Glomerular visceral epithelial cell (primary cell): ENCODE measurements at regions not wholly inside any gene's neighbourhood (a gene's known extent, or its start where the extent isn't known, plus 50 kb on each side); places are given as distances from the start of the nearest gene placed in this dataset.
"Not testable (repeated sequence)": the region's sequence is repeated elsewhere in the genome, so short reads cannot be mapped to it uniquely, and the experiment has no call there.

Experiments
- DNase-seq: peaks from one replicate; pipeline ENCODE4 v3.0.0-alpha.2; 2016; ENCODE audit errors: extremely low spot score

DNA sequence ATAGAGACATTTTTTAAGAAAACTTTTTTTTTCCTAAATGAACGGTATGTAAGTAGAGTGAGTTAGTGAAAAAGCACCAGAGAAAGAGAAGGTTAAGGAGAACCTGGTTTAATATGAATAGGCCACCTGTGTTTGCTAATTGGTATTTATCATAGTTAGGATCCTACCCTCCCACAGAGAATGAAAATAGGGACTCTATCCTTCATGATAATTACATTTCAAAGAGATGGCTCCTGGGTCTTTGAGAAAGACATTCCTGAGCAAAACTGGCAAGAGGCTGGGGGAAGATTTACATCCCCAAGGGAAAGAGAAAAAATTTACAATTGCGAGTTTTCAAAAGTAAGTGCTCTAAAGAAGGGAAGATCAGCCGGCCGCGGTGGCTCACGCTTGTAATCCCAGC, 1284.5 kb downstream of the SLITRK1 start:
- DNase-seq: no peak

DNA sequence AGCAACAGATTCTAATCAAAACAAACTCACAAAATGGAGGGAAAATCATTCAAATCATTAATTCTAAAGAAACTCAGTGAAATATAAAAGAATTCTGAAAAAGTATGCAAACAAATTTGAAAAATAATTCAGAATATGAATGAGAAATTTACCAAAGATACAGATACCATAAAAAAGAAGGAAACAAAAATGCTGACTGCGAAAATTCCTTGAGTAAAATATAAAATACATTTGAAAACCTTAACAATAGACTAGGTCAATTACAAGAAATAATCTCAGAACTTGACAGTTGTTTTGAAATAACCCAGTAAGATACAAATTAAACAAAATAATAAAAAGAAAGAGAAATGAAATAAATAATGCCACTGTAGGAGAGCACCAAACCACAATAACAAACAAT, 1289.0 kb downstream of the SLITRK1 start:
- no peak for DNase-seq

DNA sequence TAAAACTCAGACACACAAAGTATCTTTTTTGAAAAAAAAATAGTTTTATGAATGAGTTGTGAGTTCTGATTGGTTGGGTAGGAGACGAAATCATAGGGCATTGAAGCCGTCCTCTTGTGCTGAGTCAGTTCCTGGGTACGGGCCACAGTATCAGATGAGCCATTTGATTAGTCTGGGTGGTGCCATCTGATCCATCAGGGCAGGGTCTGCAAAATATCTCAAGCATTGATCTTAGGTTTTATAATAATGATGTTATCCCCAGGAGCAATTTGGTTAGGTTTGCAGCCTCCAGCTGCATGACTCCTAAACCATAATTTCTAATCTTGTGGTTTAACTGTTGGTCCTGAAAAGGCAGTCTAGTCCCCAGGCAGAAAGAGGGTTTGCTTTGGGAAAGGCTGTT, 1310.6 kb downstream of the SLITRK1 start:
- DNase-seq: no peak

DNA sequence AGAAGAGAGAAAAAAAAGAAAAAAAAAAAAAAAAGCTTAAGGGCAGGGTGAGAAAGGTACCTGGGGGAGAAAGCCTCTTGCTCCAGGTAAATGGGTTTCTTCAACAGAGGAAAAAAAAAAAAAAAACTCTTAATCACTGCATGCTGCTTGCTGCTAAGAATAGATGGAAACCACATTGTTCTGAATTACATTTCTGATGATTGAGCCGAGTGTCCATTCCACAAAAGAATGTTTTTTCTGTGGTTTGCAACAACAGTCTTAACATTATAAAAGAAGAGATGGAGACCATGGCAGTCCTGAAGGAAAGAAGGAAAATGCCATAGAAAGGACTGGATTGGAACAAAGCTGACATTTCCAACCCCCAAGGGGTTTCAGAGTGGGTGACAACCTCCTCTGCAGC, 1312.7 kb downstream of the SLITRK1 start:
- DNase-seq: no peak

DNA sequence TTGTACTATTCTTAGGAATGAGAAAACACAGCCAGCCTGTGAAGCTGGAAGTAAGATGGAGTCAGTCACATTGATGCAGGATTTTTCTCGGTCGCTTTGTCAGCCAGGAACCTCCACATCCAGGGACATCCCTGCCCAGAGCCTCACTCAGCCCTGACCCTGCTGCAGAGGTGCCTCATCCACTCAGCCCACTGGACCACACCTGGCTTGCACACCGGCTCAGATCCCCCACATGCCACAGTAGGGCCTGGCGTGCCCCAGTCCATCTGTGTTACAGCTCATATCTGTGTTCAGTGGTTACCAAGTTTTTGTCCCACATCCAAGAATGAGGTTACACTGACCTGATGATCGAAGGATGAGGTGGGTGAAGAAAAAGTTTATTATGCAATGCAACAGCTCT, 1315.4 kb downstream of the SLITRK1 start:
- DNase-seq: no peak

DNA sequence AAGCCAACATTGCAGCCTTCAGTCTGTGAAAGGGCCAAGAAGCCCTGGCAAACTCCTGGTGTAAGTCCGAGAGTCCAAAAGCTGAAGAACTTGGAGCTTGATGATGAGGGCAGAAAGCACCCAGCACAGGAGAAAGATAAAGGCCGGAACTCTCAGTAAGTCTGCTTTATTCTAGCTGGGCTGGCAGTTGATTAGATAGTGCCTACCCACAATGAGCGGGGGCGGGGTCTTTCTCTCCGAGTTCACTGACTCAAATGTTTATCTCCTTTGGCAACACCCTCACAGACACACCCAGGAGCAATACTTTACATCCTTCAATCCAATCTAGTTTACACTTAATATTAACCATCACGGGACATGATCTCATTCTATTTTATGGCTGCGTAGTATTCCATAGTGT, 1317.1 kb downstream of the SLITRK1 start:
- DNase-seq: no peak

DNA sequence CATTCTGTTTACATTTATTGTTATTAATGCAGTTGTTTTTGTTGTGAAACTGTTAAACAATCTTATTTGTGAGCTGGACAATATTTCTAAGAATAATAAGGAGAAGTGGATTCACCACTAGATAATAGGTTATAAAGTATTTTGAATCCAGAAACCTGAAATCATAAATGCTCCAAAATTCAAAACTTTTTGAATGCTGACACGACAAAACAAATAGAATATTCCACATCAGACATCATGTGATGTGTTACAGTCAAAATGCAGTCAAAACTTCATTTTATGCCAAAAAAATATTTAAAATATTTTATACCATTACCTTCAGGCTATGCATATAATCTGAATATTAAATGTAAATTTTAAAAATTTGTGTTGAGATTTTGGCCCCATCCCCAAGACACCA, 1321.4 kb downstream of the SLITRK1 start:
- no peak for DNase-seq

DNA sequence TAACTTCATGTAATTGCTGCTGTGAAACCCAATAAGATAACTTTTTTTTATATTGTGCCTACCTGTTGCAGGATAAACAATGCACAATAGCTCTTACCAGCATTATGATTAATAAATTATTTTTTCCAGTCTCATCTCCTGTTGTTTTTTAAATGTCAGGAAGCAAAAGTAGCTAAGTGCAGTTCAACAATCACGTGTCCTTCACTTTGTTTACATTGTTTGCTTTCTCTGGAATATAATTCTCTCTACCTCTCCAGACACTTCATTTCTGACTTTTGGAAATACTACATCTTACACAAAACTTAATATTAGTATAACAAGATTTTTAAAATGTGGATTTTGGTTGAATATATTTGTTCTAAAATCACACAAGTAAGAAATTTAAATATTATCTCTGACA, 1359.4 kb downstream of the SLITRK1 start:
- no peak for DNase-seq

DNA sequence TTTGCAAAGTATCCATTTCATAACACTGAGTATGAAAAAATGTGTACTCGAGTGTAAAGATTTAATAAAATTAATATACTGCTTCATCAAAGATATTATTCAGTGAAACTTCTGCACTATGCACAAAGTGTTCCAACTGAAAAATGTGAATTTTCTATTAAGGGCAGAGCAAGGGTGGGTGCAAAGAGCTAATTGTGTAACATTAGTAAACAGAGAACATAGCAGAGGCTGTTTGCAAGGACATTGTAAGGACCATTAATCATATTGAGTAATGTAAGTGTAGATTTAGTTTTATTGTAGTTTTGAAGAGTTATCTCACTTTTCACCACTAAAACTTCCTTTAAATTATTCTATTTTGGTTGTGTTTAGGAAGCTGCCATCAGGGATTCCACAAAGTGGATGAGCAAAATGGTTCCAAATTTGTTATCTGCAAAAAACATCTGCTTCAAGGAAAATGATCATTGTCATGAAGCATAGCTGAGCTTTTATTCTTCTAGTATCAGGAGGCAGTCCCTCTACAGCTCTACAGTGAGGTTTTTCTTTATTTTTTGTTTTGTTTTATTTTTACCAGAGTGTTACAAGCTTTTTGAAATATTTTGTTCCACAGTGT, 1375.4 kb downstream of the SLITRK1 start:
- no peak for DNase-seq

DNA sequence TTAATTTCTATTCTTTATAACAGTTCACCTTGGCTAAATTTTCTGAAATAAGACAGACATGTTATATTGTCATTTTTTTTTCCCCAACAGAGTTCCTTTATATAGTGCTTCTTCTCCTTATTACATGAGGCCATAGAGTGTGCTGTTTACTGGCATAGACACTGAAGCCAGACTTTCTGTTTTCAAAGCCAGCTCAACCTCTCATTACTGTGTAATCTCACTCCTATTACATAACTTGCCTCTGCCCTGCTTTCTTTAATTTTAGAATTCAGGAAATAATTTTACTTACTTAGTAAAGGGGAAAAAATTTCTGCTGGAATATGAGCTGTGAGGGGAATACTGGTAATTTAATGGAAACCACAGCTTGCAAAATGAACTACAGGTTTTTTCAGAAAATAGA, 1380.4 kb downstream of the SLITRK1 start:
- no peak for DNase-seq

DNA sequence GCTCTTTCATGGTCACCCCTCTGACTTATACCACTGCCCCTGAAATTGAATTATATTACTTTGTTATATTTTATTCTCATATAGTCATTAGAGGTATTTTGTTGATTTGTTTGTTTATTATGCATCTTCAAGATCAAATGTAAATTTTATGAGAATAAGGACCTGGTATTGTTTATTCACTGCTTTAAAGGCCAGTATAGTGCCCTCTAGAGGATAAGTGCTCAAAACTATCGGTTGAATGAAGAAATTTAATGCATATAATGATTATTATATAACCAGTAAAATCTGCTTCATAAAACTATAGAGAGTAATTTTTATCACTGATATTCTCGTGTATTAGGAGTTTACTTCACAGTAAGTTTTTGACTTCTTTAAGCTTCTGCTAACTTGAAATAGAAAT, 1401.9 kb downstream of the SLITRK1 start:
- no peak for DNase-seq

DNA sequence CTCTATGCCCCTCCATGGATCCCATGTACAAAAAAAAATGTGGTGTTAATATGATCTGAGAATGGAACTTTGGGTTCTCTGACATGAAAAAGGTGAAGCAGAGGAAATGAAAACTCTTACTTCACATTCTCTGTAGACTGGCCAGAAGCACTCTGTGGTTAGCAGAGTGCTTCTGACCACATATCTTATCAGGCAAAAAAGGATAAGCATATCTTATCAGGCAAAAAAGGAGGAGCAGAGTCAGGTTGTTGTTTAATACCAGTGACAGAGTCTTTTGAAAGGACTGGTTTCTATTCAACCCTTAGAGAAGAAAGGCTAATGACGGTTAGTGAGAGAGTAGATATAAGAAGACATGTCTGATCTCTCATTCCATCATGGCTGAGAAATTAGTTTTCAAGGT, 1404.8 kb downstream of the SLITRK1 start:
- no peak for DNase-seq

DNA sequence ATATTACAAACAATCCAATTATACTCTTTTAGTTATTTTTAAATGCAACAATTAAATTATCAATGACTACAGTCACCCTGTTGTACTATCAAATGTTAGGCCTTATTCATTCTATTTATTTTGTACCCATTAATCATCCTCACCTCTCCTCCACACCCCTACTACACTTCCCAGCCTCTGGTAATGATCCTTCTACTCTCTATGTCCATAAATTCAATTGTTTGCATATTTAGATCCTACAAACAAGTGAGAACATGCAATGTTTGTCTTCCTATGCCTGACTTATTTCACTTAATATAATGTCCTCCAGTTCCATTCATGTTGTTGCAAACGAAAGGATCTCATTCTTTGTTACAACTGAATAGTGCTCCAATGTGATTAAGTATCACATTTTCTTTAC, 1414.6 kb downstream of the SLITRK1 start:
- no peak for DNase-seq

DNA sequence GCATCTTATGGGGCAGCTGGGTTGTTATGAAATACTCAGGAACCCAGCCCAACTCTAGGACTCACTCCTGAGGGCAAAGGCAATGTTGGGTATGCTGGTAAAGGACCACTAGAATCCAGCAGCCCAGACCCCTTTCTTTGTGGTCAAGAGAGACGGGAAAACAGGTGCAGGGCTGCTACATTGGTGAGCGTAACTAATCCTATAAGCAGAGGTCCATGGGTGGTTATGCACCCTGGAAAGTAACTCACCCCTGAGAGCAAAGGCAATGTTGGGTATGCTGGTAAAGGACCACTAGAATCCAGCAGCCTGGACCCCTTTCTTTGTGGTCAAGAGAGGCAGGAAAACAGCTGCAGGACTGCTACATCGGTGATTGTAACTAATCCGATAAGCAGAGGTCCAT, 1422.7 kb downstream of the SLITRK1 start:
- not testable (repeated sequence) for DNase-seq

DNA sequence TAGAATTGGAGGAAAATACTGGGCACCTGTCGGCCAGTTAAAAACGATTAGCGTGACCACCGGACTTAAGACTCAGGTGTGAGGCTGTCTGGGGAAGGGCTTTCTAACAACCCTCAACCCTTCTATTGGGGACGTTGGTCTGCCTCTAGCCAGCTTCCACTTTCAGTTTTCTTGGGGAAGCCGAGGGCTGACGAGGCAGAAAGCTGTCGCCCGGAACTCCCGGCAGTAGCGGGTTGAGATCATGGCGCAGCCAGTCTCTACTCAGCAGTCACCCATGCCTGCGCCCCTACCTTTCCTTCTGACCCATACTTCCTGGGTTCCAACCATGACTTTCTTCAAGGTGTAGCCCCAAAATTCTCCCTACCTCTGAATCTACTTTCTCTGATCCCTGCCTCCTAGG, 1424.1 kb downstream of the SLITRK1 start:
- DNase-seq: no peak

DNA sequence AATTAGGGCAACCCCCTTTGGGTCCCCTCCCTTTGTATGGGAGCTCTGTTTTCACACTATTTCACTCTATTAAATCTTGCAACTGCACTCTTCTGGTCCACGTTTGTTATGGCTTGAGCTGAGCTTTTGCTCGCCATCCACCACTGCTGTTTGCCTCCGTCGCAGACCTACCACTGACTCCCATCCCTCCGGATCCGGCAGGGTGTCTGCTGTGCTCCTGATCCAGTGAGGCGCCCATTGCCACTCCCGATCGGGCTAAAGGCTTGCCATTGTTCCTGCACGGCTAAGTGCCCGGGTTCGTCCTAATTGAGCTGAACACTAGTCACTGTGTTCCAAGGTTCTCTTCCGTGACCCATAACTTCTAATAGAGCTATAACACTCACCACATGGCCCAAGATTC, 1424.7 kb downstream of the SLITRK1 start:
- not testable (repeated sequence) for DNase-seq

DNA sequence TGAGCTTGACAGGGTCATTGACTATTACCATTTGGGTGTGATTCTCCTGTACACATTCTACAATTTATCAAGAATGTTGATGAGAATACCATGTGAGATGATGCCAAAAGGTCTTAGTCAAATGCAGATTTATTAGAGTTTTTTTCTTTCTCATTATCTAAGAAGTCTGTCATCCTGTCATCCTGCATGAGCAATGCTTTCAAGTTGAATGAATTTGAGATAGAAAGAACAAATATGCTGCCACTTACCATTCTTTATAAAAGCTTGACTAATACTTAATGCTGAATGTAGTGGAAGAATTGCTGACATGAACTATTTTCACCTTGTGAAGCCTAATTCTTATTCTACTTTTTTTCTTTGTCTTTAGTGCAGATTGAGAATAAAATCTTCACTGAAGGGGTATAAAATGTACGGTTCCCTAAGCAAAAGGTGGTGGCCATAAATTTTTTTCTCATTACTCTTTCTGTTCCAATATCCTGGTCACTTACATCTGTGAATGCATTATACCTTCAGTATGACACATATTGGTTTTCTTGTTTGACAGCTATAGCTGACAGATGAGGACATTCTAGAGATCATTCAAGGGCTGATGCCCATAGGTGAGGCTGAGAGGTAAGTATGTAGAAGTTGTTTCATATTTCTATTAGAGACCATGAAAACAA, 1434.7 kb downstream of the SLITRK1 start:
- no peak for DNase-seq

DNA sequence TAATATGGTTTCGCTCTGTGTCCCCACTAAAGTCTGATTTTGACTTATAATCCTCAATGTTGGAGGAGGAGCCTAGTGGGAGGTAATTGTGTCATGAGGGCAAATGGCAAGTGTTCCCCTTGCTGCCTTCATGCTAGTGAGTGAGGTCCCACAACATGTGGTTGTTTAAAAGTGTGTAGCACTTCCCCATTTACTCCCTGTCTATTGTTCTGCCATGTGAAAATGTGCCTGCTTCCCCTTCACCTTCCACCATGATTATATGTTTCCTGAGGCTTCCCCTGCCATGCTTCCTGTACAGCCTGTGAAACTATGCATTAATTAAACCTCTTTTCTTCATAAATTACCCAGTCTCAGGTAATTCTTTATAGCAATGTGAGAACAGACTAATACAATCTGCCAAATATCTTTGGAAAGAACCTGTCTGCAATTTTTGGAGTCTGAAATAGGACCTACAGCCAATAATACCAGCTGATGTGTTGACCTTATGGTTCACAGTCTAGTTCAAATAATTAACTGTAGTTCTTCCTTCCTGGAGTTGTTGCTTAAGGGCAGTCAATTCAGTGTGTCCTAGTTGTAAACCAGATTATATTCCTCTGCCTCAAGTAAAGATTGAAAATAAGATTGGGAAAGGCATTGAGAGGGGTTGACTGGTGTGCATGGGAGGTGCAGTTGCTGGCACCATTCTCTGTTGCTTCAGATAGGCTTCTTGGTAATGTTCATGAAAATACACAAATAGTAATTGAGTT, 1442.9 kb downstream of the SLITRK1 start:
- no peak for DNase-seq

DNA sequence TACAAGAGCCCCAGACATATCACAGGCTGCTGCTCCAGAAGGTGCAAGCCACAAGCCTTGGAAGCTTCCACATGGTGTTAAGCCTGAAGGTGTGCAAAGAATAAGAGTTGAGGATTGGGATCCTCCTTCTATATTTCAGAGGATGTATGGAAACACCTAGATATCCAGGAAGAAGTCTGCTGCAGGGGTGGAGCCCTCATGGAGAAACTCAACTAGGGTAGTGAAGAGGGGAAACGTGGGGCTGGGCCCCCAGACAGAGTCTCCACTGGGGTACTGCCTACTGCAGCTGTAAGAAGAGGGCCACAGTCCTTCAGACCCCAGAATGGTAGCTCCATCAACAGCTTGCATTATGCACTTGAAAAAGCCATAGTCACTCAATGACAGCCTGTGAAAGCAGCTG, 1444.0 kb downstream of the SLITRK1 start:
- DNase-seq: no peak

DNA sequence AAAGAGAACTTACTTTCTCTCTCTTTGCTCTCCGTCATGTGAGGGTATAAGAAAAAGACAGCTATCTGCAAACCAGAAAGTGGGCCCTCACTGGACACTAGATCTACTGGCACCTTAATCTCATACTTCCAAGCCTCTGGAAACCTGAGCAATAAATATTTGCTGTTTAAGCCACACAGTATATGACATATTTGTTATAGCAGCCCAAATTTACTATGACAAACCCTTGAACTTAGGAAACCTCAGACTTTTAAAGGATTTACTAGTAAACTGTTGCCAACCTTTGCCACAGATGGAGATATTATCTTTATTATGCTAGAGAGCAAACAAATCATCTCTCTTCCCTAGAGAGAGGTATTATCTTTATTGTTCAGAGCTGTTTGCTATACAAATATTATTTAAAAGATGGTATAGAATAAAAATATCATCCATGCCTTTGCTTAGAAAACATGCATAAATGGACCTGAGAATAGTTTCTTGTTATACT, 1446.1 kb downstream of the SLITRK1 start:
- no peak for DNase-seq

DNA sequence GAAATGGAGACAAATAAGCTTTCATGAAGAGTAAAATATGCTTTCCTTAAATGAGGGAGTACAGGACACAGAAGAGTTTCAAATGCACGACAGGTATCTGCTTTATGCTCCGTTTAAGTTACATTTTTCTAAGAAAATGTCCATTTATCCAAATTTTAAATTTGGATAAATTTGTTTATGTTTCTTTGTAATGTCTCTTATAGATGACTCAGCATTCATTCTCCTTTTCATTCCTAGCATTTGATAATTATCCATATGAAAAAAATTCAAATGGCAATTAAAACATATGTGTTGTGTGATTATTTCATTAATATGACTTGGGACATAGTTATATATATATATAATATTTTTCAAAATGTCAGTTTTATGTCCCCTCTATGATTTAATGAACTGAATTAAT, 1449.3 kb downstream of the SLITRK1 start:
- no peak for DNase-seq

DNA sequence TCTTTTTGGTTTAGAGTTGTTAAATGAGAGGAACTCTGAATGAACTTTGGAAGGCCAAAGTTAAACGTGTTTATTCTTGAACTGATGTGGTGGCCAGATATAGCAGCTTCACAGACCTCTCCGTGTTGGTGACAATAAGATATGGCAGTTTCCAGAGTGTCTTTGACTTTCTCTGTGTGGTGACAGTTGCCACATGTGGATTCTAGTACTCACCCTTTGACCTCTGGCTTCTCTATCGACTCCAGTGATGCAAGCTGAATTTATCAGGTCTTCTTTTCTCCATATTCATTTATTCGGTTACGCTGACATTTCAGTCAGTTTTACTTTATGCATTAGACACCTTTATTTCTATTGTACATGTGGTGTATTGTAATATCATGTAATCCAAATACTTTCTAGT, 1469.5 kb downstream of the SLITRK1 start:
- no peak for DNase-seq

DNA sequence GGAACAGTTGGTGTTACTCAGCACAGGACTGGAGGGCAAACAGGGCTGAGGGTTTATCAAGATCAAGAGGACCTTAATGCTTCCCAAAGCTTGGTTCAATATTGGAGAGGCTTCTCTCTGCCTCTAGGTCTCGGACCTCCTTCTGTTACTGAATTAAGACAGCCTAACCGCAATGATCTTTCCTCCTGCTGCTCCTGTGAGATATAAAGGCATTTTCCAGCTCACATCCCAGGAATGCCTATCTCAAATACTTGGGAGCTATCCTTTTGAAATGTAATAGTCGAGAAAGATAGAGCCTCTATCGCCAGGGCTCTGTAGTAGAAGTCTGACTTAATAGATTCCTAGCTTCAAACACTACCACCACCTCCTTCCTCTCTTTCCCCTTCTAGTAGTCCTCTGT, 1475.0 kb downstream of the SLITRK1 start:
- DNase-seq: no peak
